NCI-H446 (cell line): ENCODE measurements at regions not wholly inside any gene's neighbourhood (a gene's known extent, or its start where the extent isn't known, plus 50 kb on each side); places are given as distances from the start of the nearest gene placed in this dataset.
"Not testable (repeated sequence)": the region's sequence is repeated elsewhere in the genome, so short reads cannot be mapped to it uniquely, and the experiment has no call there.

Source experiments
- DNase-seq, 2 experiments: peaks; one replicate each; lab custom pipeline; 2025; lab: John Stamatoyannopoulos, UW

DNA sequence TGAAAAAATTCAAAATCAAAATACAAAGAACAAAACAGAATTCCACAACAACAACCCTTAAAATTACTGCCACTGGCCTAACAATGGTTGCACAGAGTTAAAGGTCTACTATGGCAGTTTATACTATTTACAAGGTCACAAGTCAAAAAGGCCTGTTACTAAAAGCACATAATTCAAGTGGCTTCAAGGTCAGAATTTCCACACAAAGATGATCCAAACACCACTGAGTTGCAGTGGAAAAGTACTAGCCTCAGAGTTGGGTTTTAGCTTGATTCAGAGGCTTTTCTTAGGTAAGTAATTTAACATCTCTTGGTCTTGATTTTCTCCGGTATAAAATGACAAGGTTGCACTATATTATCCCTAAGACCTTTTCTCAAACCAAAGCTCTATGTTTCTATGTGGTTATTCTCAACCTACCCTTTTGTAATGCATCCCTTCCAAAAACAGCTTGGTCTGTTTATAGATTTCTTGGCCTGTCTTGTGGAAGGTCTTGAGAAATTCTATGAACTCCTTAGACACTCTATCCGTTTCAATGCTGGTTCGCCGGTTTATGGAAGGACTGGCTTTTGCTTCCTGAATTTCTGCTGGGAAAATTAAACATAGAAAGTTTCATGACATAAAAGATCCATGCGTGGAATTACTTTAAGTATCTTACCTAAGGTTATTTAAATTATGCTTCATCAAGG is 69.5 kb downstream of the MDH2 start:
- not testable (repeated sequence) for DNase-seq

DNA sequence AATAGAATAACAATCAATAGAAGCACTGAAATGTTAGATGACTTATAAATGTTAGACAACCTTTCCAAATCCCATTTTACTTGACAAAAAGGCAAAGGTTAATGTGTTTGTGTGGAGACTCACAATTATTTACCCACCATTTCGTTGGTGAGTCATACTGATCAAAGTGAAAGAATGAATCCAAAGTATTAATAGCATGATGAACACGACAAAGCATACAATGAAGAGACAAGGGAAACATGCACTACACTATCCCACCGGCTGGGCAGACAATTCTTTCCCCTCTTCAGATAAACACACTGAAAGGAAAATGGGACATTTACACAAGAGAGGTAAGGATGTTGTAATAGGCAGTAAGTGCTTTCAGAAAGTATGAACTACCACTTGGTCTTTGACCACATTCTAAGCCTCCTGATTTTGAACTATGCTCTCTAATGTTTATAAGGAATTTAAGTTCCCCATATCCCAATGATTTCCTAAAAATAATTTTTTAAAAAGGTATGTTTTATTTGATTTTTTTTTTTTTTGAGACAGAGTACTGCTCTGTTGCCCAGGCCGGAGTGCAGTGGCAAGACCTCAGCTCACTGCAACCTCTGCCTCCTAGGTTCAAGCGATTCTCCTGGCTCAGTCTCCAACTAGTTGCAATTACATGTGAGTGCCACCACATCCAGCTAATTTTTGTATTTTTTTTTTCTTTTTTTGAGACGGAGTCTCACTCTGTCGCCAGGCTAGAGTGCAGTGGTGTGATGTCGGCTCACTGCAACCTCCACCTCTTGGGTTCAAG is 70.5 kb downstream of the MDH2 start:
- not testable (repeated sequence) for DNase-seq

DNA sequence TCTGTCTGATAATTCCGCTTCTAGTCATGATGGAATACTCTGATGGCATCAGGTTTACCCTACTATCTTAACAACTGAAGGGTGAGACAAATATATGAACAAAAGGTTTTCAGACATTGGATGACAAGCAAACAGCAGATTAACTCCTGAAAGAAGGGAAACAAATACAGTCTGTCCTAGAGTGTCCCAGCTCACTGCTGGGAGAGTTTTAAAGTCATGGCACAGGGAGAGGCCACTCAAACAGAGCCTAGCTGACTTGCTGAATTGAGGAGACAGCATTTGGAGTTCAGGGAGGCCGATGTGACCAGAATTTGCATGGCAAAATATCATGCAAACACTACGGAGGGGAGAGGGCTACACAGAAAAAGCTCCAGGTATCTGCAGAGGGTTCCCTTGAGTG is 73.1 kb downstream of the MDH2 start:
- no peak for DNase-seq

DNA sequence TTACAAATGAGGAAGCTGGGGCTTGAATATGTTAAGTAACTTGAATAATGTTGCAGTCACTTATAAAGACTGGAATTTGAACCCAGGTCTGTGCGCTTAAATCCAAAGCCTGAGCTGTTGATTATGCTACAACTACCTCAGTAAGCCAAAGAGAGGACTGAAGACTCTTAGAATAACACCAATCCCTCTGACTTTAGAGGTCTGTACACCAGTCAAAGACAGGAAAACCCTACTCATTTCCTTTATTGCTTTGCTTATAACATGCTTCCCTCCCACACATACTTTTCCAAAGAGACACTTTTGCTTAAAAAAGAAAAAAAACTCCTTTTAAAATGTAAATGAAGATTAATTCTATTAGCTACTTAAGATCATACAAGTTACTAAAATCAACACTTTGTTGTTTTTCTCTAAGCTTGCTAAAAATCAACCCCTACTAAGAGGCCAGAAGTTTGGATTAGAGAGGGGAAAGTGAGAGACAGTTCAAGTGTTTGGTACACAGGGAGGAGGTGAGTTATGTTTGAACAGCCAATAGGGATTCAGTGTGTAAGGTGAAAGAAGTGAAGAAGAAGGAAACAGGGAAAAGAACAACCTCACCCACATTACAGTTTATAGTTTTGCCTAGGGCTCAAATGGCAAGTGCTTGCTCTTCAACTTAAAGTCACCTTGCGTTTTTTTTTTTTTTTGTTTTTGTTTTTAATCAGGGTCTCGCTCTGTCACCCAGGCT is 74.8 kb downstream of the MDH2 start:
- DNase-seq: no peak

DNA sequence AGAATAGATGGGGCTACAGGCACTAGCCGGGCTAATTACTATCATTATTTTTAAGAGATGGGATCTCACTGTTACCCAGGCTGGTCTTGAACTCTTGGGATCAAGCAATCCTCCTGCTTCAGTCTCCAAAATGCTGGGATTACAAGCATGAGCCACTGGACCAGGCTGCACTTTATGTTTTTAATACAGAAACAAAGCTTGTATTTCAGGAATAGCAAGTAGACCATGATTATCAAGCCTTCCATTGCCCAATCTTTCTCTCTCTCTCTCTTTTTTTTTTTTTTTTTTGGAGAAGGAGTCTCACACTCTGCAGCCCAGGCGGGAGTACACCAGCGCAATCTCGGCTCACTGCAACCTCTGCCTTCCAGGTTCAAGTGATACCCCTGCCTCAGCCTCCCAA is 75.4 kb downstream of the MDH2 start:
- DNase-seq: no peak

DNA sequence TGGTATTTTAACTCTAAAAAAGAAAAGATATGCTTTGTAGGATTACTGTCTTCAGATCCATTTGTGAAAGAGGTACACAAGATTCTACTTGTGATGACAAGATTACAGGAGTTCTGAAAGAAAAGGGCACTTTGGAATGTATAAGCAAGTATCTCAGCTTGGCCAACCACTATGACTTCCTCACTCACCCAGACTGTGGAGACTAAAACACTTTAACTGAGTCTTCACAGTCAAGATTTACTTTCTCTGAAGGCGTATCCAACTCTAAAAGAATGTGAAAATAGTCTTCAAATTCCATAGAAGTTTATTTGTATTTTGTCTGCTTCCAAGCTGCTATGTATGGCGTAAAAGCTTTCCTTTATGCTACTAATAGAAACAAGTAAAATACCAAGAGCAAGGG is 76.1 kb upstream of the SRRM3 start:
- DNase-seq: no peak

DNA sequence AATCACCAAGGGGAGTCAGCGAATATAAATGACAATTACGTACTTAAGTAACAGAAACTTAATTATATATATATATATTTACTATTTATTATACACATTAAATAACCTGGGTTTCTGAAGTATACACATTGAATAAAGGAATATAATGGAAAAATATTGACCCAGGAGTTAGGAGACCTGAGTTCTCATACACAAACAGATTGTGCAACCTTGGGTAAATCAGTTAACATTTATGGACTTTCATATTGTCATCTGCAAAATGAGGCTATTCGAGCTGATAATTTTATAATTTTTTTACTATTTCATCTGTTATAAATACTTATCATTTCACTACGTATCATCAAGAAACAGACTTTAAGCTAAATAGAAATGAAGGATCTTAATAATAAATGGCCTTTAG is 75.1 kb upstream of the SRRM3 start:
- DNase-seq: no peak

DNA sequence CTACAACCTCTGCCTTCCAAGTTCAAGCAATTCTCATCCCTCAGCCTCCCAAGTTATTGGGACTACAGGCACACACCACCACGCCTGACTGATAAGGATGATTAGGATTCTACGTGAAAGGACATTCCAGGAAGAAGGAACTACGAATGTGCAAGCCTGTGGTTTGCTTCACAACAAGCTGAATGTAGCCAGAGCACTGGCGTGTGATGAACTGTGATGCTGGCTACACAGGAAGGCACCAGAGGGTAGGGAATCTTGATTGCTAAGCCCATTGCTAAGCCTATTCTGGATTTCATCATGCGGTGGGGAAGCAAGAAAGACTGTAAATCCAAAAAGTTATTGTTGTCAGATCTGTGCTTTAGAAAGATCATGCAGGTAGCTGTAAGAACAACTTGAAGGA is 72.3 kb upstream of the SRRM3 start:
- DNase-seq: no peak

DNA sequence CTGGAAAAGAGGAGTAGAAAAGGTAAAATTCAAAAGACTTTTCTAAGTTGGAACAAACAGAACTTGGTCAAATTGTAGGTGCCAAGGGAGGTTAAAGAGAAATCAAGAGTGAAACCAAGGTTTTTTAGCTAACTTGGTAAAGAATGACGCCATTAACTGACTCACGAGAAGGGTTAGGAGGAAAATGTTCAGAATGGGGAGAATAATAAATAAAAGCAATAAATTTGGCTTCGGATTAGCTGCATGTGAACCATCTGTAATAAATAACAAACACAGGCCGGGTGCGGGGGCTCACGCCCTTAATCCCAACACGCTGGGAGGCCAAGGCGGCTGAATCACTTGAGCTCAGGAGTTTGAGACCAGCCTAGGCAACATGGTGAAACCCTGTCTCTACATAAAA is 71.9 kb upstream of the SRRM3 start:
- DNase-seq: no peak

DNA sequence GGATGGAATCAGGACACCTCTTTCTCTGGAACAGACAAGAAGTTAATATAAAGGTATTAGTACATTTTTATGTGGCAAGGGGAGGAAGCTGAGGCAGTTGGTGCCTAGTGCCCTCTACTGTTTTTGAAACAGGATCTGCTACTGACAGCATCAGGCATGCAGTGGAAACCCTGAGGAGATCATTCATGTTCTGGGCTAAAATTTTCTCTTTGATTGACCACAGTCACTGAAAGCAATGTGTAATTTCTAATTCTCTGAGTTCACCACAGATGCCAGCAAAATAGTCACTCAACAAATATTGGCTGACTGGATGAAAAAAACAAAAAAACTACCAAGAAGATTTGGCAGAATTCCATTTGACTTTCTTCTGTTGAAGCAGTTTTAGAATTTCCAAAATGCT is 71.0 kb upstream of the SRRM3 start:
- not testable (repeated sequence) for DNase-seq

DNA sequence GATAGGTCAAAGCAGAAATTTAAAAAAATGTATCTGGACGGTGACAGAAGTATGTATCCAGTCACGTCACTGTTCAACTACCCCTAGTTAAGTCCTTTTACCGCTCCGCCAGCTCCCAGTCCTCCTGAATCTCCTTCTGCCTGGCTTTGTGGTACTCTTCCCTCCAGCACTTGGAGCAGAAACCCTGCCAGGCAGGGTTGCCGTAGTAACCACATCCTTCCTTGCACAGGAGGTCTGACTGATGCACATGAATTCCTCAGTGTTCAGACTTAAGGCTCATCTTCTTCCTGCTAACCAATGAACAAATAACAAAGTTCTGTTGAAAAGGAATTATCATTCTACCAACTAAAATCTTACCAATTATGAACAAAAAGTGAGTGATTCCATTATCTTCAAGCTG is 69.8 kb upstream of the SRRM3 start:
- not testable (repeated sequence) for DNase-seq

DNA sequence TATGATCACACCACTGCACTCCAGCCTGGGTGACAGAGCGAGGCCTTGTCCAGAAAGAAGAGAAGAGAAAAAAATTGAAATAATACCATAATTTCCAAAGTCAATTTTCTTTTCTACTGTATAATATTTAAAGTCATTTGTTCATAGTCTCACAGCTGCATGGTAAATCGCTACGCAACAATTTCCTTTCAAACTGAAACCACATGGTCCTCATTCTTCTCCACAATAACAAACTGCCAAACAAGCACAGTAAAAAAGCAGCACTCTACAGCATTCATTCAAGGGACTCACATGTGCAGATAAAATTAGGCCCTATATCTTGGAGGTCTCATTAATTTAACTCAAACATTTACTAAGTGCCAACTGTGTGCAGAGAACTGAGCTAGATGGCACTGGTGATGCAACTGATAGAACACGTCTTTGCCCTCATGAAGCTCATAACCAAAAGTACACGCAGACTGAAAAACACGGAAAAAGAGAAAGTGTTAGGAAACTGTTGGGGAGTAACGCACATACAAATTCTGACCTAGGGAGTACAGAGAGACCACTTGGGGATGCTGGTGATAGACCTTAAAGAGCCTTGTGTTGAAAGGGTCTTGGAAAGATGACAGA is 68.4 kb upstream of the SRRM3 start:
- DNase-seq: no peak

DNA sequence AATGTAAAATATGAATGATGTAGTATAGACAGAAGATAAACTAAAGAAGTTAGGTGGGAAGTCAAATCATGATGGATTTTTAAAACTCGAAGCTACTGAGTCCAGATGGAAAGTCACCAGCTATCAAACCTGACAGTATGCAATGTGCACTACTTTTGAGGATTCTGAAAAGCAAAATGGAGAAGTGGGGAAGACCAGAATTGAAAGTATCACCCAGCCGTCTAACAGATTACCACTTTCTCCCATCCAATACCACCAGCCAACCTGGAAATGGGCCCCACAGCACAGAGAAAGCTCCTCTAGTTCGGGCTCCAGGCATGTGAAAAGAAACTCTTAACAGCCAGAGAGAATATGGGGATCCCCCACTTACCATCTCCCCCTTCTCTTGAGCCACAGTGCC is 67.9 kb upstream of the SRRM3 start:
- no peak for DNase-seq

DNA sequence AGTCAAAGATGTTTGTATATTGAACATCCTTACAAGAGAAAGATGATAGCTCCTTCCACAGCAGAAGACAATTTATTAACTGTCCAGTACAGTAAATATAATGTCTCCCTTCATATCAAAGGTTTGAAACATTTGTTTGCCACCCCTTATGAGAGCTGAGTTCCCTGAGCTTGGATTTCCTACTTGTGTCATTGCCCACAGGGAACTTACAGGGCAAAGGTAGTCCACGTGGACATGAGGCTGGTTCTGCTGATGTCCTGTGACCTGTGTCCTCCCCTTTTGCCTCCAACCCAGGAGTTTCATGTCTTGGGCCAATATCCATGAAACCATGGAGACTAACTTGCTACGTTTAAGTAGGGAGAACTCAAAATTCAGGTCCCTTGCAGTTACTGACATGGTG is 66.4 kb upstream of the SRRM3 start:
- not testable (repeated sequence) for DNase-seq

DNA sequence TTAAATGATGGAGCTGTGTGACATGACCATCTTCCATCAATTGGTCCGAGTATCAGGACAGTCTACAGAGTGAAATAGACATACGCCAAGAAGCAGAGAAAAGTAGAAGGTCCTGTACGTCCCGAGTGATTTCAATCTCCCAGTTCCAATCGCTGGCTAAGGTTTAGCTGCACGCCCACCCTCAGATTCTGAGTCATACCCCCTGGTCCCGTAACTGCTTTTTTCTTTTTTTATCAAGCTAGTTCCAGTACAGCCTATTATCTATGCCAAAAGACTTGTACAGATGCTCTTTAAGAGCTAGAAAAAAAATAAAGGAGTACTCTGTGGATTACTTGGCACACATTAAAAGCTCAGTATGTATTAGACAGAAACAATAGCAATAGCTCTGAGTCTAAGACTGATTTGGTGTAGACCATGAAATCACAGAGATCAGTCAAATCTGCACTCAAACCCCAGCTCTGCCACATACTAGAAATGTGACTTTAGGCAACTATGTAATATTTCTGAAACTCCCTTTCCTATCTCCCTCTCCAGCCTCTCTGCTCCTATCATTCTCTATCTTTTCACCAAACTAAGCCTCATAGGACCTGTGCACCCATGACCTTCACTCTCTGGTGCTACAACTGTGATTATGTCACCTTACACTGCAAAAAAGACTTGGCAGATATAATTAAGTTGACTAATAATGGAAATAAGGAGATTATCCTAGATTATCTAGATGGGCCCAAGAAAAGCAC is 63.0 kb upstream of the SRRM3 start:
- not testable (repeated sequence) for DNase-seq

DNA sequence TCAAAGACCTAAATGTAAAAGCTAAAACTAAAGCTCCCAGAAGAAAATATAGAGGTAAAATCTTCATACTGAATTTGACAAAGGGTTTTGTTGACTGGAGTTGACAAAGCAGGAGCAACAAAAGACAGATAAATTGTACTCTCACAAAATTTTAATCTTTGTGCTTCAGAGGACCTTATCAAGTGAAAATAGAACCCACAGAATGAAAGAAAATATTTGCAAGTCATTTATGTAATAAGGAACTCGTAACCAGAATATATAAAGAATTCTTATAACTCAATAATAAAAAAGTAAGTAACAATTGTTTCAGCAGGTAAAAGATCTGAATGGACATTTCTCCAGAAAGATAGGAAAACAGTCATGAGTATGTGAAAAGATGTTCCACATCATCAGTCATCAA is 62.0 kb upstream of the SRRM3 start:
- DNase-seq: no peak

DNA sequence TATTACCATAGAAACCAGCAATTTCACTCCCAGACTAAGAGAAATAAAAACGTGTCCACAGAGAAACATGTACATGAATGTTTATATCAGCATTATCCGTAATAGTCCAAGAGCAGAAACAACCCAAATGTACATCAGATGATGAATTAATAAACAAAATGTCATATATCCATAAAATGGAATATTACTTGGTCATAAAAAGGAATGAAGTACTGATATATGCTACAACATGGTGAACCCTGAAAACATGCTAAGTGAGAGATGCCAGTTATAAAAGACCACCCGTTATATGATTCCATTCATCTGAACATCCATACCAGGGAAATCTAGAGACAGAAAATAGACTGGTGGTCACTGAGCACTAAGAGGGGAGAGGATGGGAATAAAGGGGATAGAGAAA is 61.4 kb upstream of the SRRM3 start:
- not testable (repeated sequence) for DNase-seq

DNA sequence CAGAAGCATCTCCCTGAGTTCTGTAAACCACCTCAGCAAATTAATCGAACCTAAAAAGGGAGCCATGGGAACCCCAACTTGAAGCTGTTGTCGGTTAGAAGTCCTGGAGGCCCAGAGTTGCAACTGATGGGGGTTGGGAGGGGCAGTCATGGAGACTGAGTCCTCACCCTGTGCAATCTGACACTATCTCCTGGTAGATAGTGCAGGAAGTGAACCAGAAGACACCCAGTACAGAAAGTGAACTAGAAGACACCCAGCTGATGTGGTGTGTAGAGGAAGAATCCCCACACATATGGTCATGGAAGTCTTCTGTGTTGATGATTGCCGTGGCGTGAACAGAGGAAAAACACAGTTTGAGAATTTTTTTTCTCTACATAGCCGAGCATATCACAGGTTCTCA is 58.8 kb upstream of the SRRM3 start:
- DNase-seq: no peak

DNA sequence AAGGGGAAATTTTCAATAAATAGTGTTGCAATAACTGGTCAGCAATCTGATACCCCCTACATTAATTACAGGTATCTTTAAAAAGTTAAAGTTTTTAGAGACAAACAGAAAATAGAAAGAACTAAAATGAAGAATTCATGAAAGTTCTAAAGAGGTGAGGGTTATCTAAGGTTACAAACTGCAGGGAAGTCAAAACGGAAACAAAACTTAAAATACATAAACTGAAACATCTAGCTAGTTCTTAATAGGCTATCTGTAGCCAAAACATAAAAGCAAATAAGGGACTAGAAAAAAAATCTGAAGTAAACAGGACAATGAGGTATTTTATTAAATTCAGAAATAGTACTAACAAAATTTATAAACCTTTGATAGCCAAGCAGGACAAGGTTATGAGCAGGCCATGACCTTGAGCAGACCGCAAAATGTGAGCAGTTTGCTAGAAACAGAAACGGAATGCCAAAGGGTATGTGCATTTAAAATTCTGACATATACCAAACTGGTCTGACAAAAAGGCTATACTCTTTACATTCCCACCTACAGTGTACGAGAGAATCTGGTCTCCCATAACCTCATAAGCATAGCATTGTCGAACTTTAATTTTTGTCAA is 56.9 kb upstream of the SRRM3 start:
- not testable (repeated sequence) for DNase-seq

DNA sequence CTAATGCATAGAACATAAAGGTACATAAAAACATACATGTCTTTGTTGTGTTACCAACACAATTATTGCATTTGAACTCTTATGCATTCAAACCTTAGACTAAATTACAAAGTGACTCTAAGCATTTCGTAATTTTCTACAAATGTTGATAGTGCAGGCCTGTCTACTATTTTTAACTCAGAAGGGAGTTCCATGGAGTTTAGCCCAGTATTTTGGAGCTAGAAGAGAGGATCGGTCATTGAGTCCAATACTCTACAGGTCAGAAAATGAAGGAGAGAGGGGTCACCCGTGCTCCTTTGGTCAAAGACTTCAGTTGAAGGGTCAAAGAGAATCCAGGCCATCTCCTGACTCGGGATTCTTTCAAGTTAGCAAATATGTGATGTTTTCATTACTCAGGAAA is 55.3 kb upstream of the SRRM3 start:
- DNase-seq: no peak

DNA sequence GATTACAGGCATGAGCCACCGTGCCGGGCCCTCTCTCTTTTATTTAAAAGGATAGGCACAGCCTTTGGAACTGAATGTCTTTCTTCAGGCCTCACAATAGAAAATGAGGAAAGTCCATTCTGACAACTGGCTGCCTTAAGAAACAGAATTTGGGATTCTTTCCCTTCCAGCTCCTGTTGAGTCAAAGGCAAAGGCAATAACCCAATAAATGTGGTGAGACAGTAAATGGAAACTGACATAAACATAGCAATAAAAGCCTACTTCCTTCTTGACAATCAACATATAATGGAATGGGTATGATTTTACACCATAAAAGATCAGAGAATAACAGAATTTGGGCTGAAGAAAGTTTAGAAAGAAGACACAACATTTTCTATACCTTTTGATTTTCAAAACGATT is 52.7 kb upstream of the SRRM3 start:
- DNase-seq: not testable (repeated sequence)
